ENCODE measurements at regions not wholly inside any gene's neighbourhood (a gene's known extent, or its start where the extent isn't known, plus 50 kb on each side); places are given as distances from the start of the nearest gene placed in this dataset.

DNA sequence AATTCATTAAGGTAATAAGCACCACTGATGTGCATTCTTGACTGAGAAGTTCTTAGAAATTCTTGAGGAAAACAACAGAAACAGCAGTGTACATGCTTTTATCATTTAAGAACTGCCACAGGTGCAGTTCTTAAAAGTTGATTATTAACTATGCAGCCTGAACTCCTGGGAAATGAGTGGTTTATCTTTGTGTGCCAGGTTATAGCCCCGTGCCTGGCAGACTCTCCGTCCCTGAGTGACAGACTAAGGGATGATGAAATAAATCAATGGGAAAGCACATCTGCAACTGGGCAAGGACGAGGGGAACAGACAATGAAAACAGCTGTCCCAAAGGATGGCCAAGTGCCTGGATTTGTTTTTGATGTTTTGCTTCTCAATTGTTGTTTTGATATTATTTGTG, 84.4 kb upstream of the SPATA13 start:
- TF ChIP-seq, protein P1, sequence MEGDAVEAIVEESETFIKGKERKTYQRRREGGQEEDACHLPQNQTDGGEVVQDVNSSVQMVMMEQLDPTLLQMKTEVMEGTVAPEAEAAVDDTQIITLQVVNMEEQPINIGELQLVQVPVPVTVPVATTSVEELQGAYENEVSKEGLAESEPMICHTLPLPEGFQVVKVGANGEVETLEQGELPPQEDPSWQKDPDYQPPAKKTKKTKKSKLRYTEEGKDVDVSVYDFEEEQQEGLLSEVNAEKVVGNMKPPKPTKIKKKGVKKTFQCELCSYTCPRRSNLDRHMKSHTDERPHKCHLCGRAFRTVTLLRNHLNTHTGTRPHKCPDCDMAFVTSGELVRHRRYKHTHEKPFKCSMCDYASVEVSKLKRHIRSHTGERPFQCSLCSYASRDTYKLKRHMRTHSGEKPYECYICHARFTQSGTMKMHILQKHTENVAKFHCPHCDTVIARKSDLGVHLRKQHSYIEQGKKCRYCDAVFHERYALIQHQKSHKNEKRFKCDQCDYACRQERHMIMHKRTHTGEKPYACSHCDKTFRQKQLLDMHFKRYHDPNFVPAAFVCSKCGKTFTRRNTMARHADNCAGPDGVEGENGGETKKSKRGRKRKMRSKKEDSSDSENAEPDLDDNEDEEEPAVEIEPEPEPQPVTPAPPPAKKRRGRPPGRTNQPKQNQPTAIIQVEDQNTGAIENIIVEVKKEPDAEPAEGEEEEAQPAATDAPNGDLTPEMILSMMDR (IDR thresholded peaks at IDR 0.05; ENCODE audit: insufficient read depth, low read depth, low read length) = no peak
- no peak for TF ChIP-seq EZH2 (IDR thresholded peaks at IDR 0.05; ENCODE audit: insufficient read depth, low read length)

Measured in astrocyte (in vitro differentiated cells and primary cell).